CD4-positive, alpha-beta T cell (primary cell): ENCODE measurements at regions not wholly inside any gene's neighbourhood (a gene's known extent, or its start where the extent isn't known, plus 50 kb on each side); places are given as distances from the start of the nearest gene placed in this dataset.

ENCODE experiments used
- ATAC-seq: fragments of 200-7000 bp; cut with Tn5 transposase; one replicate; pipeline ENCODE4 v1.10.0; 2022; ENCODE audit warnings: mild to moderate bottlenecking; ENCODE audit not compliant: poor library complexity
- CTCF ChIA-PET: fragments of 350-600 bp; sonication (Branson Sonifier 250); formaldehyde crosslinking; loops from one replicate; lab custom pipeline; 2021; ENCODE audit warnings: antibody characterized with exemption, inconsistent platforms; lab: Charles Lee
- POLR2A ChIA-PET: fragments of 350-600 bp; sonication (Branson Sonifier 250); formaldehyde crosslinking; loops from one replicate; lab custom pipeline; 2021; ENCODE audit warnings: antibody characterized with exemption, inconsistent platforms; lab: Charles Lee
- DNase-seq, 14 experiments: peaks; one replicate each; pipeline ENCODE4 v3.0.0-alpha.2; 2013 to 2020; ENCODE audit warnings: mixed read lengths in 2 of 14
- H3K27ac ChIP-seq, 2 donors: one replicate each; pipeline versions ENCODE4 v1.5.1 to v1.7.0; 2013; ENCODE audit warnings: low read length in 2 of 2, low read depth in 1 of 2, mild to moderate bottlenecking in 1 of 2
- H3K27me3 ChIP-seq, 2 experiments: 1 replicate in 1 of 2; 2 replicates in 1 of 2; pipeline versions ENCODE4 v1.6.1 to v1.7.0; 2013; ENCODE audit warnings: low read length in 2 of 2, control low read depth in 1 of 2, mild to moderate bottlenecking in 1 of 2, moderate library complexity in 1 of 2; ENCODE audit not compliant: insufficient read depth in 2 of 2, control insufficient read depth in 1 of 2
- H3K36me3 ChIP-seq: one replicate; pipeline ENCODE4 v1.6.1; 2013; ENCODE audit warnings: low read length, control low read depth; ENCODE audit not compliant: insufficient read depth
- H3K4me1 ChIP-seq: one replicate; pipeline ENCODE4 v1.6.1; 2013; ENCODE audit warnings: low read length, control low read depth; ENCODE audit not compliant: insufficient read depth
- H3K4me3 ChIP-seq: one replicate; pipeline ENCODE4 v1.5.1; 2013; ENCODE audit warnings: mild to moderate bottlenecking, low read length, moderate library complexity
- H3K9me3 ChIP-seq, 2 experiments: 1 replicate in 1 of 2; 2 replicates in 1 of 2; pipeline versions ENCODE4 v1.6.1 to v1.7.0; 2013; ENCODE audit warnings: low read length in 2 of 2, mild to moderate bottlenecking in 2 of 2, control low read depth in 1 of 2, moderate library complexity in 1 of 2; ENCODE audit not compliant: control insufficient read depth in 1 of 2, insufficient read depth in 1 of 2
- H3K27ac Mint-ChIP-seq: one replicate; pipeline ENCODE4 v1.8.0; 2020; ENCODE audit warnings: mixed read lengths
- H3K27me3 Mint-ChIP-seq: one replicate; pipeline ENCODE4 v1.8.0; 2021; ENCODE audit warnings: mixed read lengths
- H3K36me3 Mint-ChIP-seq: one replicate; pipeline ENCODE4 v1.8.0; 2021; ENCODE audit warnings: low read depth, mixed read lengths
- H3K4me1 Mint-ChIP-seq: one replicate; pipeline ENCODE4 v1.8.0; 2021; ENCODE audit warnings: low read depth, mixed read lengths
- H3K4me3 Mint-ChIP-seq: one replicate; pipeline ENCODE4 v1.8.0; 2020; ENCODE audit warnings: mild to moderate bottlenecking, mixed read lengths
- H3K9me3 Mint-ChIP-seq: one replicate; pipeline ENCODE4 v1.8.0; 2020; ENCODE audit warnings: mixed read lengths
- CTCF ChIP-seq: fragments of 200-600 bp; IDR thresholded peaks from one replicate; pipeline ENCODE4 v1.8.0; 2022; ENCODE audit warnings: antibody characterized with exemption, mild to moderate bottlenecking
- intact Hi-C, 2 experiments: fragments of 100-400 bp; cut with DNase I in 1 of 2; cut with micrococcal nuclease in 1 of 2; formaldehyde crosslinking; loops; one replicate each; pipeline versions ENCODE4 v1.15.1 to v1.9.0; 2023 to 2025; cut with DNase I, micrococcal nuclease

- ATAC-seq (no peak), DNase-seq (no peak)
- Histone ChIP-seq H3K27ac (no peak overlapping the region), H3K4me1 (peaks cover 44% of the 10 kb centered on the region), H3K9me3 (no peaks in the 10 kb centered on the region), H3K4me3 (no peak overlapping the region), H3K27me3 (no peaks in the 10 kb centered on the region), H3K36me3 (peaks cover 10% of the 10 kb centered on the region)
- Mint-ChIP-seq H3K4me1 (peaks cover 67% of the 10 kb centered on the region), H3K36me3 (peaks cover 13% of the 10 kb centered on the region), H3K27ac (peak overlapping the region; percentile 95), H3K4me3 (no peak overlapping the region), H3K27me3 (no peaks in the 10 kb centered on the region), H3K9me3 (no peaks in the 10 kb centered on the region)
- ChIA-PET CTCF (no interaction called here), POLR2A (no interaction called here)
- intact Hi-C loops, result loop anchor here (10.0 kb wide), 2 partner anchors 125 to 165 kb away; no protein-coding TSS in a partner anchor
- no peak for TF ChIP-seq CTCF
Measured at GRCh38 chr13:99039718-99040280, 61.9 kb upstream of the DOCK9 start.

GRCh38 chr13:99040536-99041131 is 62.8 kb upstream of the DOCK9 start:
- H3K4me1 ChIP-seq, result peaks cover 53% of the 10 kb centered on the region

GRCh38 chr13:99041337-99041736 is 63.5 kb upstream of the DOCK9 start:
- peaks cover 4% of the 10 kb centered on the region for H3K36me3 ChIP-seq
- Mint-ChIP-seq H3K27me3 (no peaks in the 10 kb centered on the region), H3K27ac (peak overlapping the region; percentile 95), H3K9me3 (no peaks in the 10 kb centered on the region), H3K4me3 (no peak overlapping the region), H3K4me1 (peaks cover 82% of the 10 kb centered on the region), H3K36me3 (no peaks in the 10 kb centered on the region)
- no peaks in the 10 kb centered on the region for H3K27me3 ChIP-seq
- TF ChIP-seq CTCF, result no peak
- DNase-seq (no peak), ATAC-seq (no peak)
- no peaks in the 10 kb centered on the region for H3K9me3 ChIP-seq
- intact Hi-C loops, result no loop called here
- H3K27ac ChIP-seq, result peak overlapping the region in 1 of 2 donors; percentile 26
- ChIA-PET CTCF (interaction anchor here (0.9 kb wide), 1 partner anchor 145 kb away, joined by 3 read pairs; no protein-coding TSS in a partner anchor), POLR2A (interaction anchor here (1.1 kb wide), 1 partner anchor 9 kb away, joined by 3 read pairs; no protein-coding TSS in a partner anchor)
- H3K4me3 ChIP-seq, result no peak overlapping the region
- H3K4me1 ChIP-seq, result peaks cover 60% of the 10 kb centered on the region

More at GRCh38 chr13:99040536-99041131, 62.8 kb upstream of the DOCK9 start:
- Histone ChIP-seq H3K36me3 (peaks cover 4% of the 10 kb centered on the region), H3K4me3 (no peak overlapping the region), H3K27me3 (no peaks in the 10 kb centered on the region), H3K27ac (peak overlapping the region in 1 of 2 donors; percentile 26), H3K9me3 (no peaks in the 10 kb centered on the region)
- Mint-ChIP-seq H3K9me3 (no peaks in the 10 kb centered on the region), H3K4me3 (no peak overlapping the region), H3K27ac (peak overlapping the region; percentile 95), H3K4me1 (peaks cover 75% of the 10 kb centered on the region), H3K36me3 (peaks cover 5% of the 10 kb centered on the region), H3K27me3 (no peaks in the 10 kb centered on the region)
- CTCF ChIA-PET, result interaction anchor here (0.9 kb wide), 1 partner anchor 145 kb away, joined by 3 read pairs; no protein-coding TSS in a partner anchor
- no peak for TF ChIP-seq CTCF
- intact Hi-C loops, result no loop called here
- DNase-seq (no peak), ATAC-seq (no peak)
- POLR2A ChIA-PET, result interaction anchor here (1.1 kb wide), 1 partner anchor 9 kb away, joined by 3 read pairs; no protein-coding TSS in a partner anchor
